IPS-20b (cell line): ENCODE measurements at regions not wholly inside any gene's neighbourhood (a gene's known extent, or its start where the extent isn't known, plus 50 kb on each side); places are given as distances from the start of the nearest gene placed in this dataset.

Experiments
- H3K27ac ChIP-seq: one replicate; pipeline ENCODE4 v1.5.1; 2013; ENCODE audit warnings: low read length
- H3K27me3 ChIP-seq: 2 replicates; pipeline ENCODE4 v1.6.1; 2013; ENCODE audit warnings: mild to moderate bottlenecking, low read length, inconsistent platforms; ENCODE audit not compliant: insufficient read depth
- H3K36me3 ChIP-seq: 2 replicates; pipeline ENCODE4 v1.6.1; 2013; ENCODE audit warnings: low read depth, mild to moderate bottlenecking, inconsistent platforms, low read length, moderate library complexity; ENCODE audit not compliant: insufficient read depth
- H3K4me1 ChIP-seq: 2 replicates; pipeline ENCODE4 v1.6.1; 2013; ENCODE audit warnings: mild to moderate bottlenecking, control low read depth, inconsistent platforms, low read length, moderate library complexity; ENCODE audit not compliant: insufficient read depth
- H3K4me3 ChIP-seq: 2 replicates; pipeline ENCODE4 v1.5.1; 2013; ENCODE audit warnings: mild to moderate bottlenecking, low read length, inconsistent platforms
- H3K9ac ChIP-seq: 2 replicates; pipeline ENCODE4 v1.6.1; 2013; ENCODE audit warnings: low read depth, mild to moderate bottlenecking, inconsistent platforms, low read length, moderate library complexity
- H3K9me3 ChIP-seq: 2 replicates; pipeline ENCODE4 v1.6.1; 2013; ENCODE audit warnings: mild to moderate bottlenecking, low read depth, low read length, inconsistent platforms; ENCODE audit not compliant: insufficient read depth

- no peak overlapping the region for H3K4me3 ChIP-seq
- no peak overlapping the region for H3K9ac ChIP-seq
- no peaks in the 10 kb centered on the region for H3K27me3 ChIP-seq
Observed at GRCh38 chr4:136636155-136636554, 896.1 kb downstream of the PCDH18 start.

DNA sequence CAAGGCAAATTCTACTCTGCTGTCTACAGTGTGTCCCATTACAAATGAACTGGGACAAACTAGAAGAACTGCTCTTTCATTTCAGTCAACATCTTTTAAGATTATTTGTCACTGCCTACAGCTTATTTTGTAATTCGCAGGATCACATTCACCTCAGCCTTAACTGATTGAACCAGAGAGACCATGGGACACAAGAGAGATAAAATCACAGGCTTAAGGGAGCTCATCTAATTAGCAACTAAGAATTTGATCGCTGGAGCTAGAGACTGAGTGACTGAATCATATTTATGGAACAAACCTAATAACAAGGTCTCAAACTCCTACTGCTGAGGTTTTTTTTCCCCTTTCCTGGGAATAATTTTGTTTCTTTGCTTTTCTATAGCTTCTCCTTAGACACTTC lies 898.2 kb downstream of the PCDH18 start:
- Histone ChIP-seq H3K36me3 (no peaks in the 10 kb centered on the region), H3K27ac (no peak overlapping the region), H3K9me3 (no peaks in the 10 kb centered on the region), H3K9ac (no peak overlapping the region), H3K4me3 (no peak overlapping the region), H3K4me1 (no peaks in the 10 kb centered on the region), H3K27me3 (no peaks in the 10 kb centered on the region)

More at GRCh38 chr4:136636155-136636554, 896.1 kb downstream of the PCDH18 start:
- Histone ChIP-seq H3K36me3 (no peaks in the 10 kb centered on the region), H3K9me3 (no peaks in the 10 kb centered on the region), H3K4me1 (no peaks in the 10 kb centered on the region), H3K27ac (no peak overlapping the region)

- H3K36me3 ChIP-seq: no peaks in the 10 kb centered on the region
- no peaks in the 10 kb centered on the region for H3K4me1 ChIP-seq
- H3K27ac ChIP-seq: no peak overlapping the region
Observed at GRCh38 chr4:136599890-136600289, 932.4 kb downstream of the PCDH18 start.

GRCh38 chr4:136590440-136590839 lies 941.9 kb downstream of the PCDH18 start:
- no peaks in the 10 kb centered on the region for H3K4me1 ChIP-seq
- no peaks in the 10 kb centered on the region for H3K27me3 ChIP-seq
- H3K36me3 ChIP-seq: no peaks in the 10 kb centered on the region

More at GRCh38 chr4:136599890-136600289, 932.4 kb downstream of the PCDH18 start:
- no peaks in the 10 kb centered on the region for H3K9me3 ChIP-seq
- H3K27me3 ChIP-seq: no peaks in the 10 kb centered on the region
- no peak overlapping the region for H3K9ac ChIP-seq
- no peak overlapping the region for H3K4me3 ChIP-seq

GRCh38 chr4:136583567-136583966 lies 948.7 kb downstream of the PCDH18 start:
- H3K36me3 ChIP-seq: no peaks in the 10 kb centered on the region
- no peaks in the 10 kb centered on the region for H3K27me3 ChIP-seq
- H3K4me3 ChIP-seq: no peak overlapping the region
- H3K9me3 ChIP-seq: no peaks in the 10 kb centered on the region
- no peaks in the 10 kb centered on the region for H3K4me1 ChIP-seq
- H3K9ac ChIP-seq: no peak overlapping the region
- H3K27ac ChIP-seq: no peak overlapping the region

More at GRCh38 chr4:136590440-136590839, 941.9 kb downstream of the PCDH18 start:
- Histone ChIP-seq H3K9me3 (no peaks in the 10 kb centered on the region), H3K27ac (no peak overlapping the region), H3K9ac (no peak overlapping the region), H3K4me3 (no peak overlapping the region)

DNA sequence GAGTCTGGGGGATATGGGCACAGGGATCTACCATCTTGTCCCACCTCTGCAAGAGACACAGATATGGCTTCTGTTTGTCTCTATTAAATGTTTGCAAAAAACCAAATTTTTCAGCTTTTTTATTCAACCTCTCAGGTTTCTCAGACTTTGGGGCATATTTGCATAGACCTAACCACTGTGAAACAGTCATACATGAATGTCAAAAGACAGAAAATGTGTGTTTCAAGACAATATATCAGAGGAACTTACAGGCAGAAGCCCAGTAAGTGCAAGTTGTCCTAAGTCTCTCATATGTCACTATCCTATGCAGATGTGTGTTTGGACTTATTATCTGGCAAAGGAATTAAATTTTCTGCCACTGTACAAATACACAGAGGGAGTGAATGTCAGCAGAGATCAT lies 951.2 kb downstream of the PCDH18 start:
- Histone ChIP-seq H3K9me3 (no peaks in the 10 kb centered on the region), H3K4me3 (no peak overlapping the region), H3K4me1 (no peaks in the 10 kb centered on the region), H3K9ac (no peak overlapping the region), H3K27ac (no peak overlapping the region), H3K36me3 (no peaks in the 10 kb centered on the region), H3K27me3 (no peaks in the 10 kb centered on the region)

DNA sequence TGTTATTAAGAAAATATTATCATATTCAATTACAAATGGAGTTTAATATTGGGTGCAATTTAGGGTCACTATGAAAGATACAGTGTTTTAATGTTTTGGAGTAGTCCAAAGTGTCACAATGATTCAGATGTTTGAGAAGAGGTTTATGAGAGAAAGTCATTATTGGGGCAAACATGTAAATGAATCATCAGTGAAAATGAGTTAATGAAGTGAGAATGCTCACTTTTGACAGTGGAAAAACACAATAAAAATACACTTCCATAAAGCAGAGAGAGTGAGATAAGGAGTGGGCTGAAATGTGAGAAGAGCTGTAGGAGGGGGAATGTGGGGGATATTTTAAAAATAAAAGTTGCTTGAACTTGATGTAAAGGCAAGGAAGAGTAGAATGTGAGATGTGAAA lies 957.1 kb downstream of the PCDH18 start:
- no peaks in the 10 kb centered on the region for H3K36me3 ChIP-seq
- H3K27me3 ChIP-seq: no peaks in the 10 kb centered on the region
- H3K4me1 ChIP-seq: no peaks in the 10 kb centered on the region
- H3K9me3 ChIP-seq: no peaks in the 10 kb centered on the region
- H3K9ac ChIP-seq: no peak overlapping the region
- H3K4me3 ChIP-seq: no peak overlapping the region
- no peak overlapping the region for H3K27ac ChIP-seq

- Histone ChIP-seq H3K27me3 (no peaks in the 10 kb centered on the region), H3K4me1 (no peaks in the 10 kb centered on the region), H3K27ac (no peak overlapping the region), H3K4me3 (no peak overlapping the region), H3K9ac (no peak overlapping the region), H3K36me3 (no peaks in the 10 kb centered on the region), H3K9me3 (no peaks in the 10 kb centered on the region)
Observed at GRCh38 chr4:136573460-136573859, 958.8 kb downstream of the PCDH18 start.

DNA sequence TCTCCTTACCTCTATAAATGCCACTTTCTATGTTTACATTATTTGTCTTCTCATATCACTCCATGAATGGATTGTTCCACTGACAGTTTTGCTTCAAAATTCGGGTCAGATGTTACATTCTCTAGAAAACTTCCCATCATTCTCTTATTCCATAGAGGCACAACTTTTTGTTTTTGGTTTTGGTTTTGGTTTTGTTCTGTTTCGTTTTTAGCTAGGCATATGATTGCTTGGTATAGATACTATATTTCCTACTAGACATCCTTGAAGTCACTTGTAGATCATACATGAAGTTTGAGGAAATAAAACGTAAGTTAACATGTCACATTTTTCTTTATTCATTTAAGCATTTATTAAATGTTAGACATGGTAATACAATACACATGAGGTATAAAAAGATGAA lies 961.0 kb downstream of the PCDH18 start:
- Histone ChIP-seq H3K27me3 (no peaks in the 10 kb centered on the region), H3K4me3 (no peak overlapping the region), H3K9me3 (no peaks in the 10 kb centered on the region), H3K9ac (no peak overlapping the region), H3K36me3 (no peaks in the 10 kb centered on the region), H3K4me1 (no peaks in the 10 kb centered on the region), H3K27ac (no peak overlapping the region)

GRCh38 chr4:136562834-136563233 lies 969.5 kb downstream of the PCDH18 start:
- no peaks in the 10 kb centered on the region for H3K4me1 ChIP-seq
- H3K27ac ChIP-seq: no peak overlapping the region
- H3K27me3 ChIP-seq: no peaks in the 10 kb centered on the region
- no peak overlapping the region for H3K4me3 ChIP-seq
- no peak overlapping the region for H3K9ac ChIP-seq
- H3K9me3 ChIP-seq: no peaks in the 10 kb centered on the region
- H3K36me3 ChIP-seq: no peaks in the 10 kb centered on the region

DNA sequence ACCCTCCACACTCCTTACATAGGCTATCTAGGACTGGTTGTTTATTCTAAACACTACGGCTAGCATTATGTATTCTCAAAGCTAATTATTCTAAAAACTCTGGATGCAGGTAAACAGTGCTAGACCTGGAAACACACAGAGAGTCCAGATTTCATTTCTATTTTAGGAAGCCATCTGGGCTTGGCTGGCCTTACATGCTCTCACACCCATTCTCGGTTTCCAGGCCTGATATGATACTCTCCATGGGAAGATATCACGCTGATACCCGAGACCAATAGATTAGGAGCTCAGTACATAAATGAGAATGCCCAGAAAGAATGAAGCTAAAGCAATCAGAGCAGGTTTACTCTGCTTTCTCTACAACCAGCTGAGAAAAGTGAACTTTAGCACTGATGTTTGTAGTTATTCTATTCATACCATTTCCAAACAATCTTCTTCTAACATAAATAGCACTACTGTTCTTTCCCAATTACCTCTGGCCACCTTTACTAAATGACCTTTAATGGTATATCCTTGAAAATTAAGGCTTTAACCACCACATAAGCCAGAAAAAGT lies 973.3 kb downstream of the PCDH18 start:
- H3K27ac ChIP-seq: no peak overlapping the region
- H3K27me3 ChIP-seq: no peaks in the 10 kb centered on the region
- H3K4me1 ChIP-seq: no peaks in the 10 kb centered on the region
- no peak overlapping the region for H3K4me3 ChIP-seq
- no peak overlapping the region for H3K9ac ChIP-seq
- no peaks in the 10 kb centered on the region for H3K9me3 ChIP-seq
- no peaks in the 10 kb centered on the region for H3K36me3 ChIP-seq

DNA sequence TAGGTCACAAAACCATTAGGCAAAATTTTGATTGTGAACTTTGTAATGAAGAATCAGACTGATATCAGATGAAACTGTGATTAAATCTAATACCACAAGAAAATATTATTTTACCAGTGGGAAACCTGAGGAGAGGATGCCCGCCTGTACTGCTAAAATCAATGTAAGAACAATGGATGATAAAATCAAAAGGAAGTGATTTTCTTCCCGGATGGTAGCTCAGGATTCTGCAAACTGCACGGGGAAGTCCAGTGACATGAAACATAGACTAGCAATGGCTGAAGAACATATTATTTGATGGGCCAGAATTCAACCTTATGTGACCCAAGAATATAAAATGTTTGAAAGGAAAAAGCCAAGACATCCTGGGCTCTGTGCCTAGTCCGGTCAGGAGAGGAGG lies 974.9 kb downstream of the PCDH18 start:
- Histone ChIP-seq H3K27me3 (no peaks in the 10 kb centered on the region), H3K4me1 (no peaks in the 10 kb centered on the region), H3K27ac (no peak overlapping the region), H3K4me3 (no peak overlapping the region), H3K36me3 (no peaks in the 10 kb centered on the region), H3K9me3 (no peaks in the 10 kb centered on the region), H3K9ac (no peak overlapping the region)
